GM18858 (cell line): ENCODE measurements at regions not wholly inside any gene's neighbourhood (a gene's known extent, or its start where the extent isn't known, plus 50 kb on each side); places are given as distances from the start of the nearest gene placed in this dataset.

Experiments
- ATAC-seq: cut with Tn5 transposase; IDR thresholded peaks from one replicate; pipeline ENCODE4 v1.9.1; 2021; ENCODE audit not compliant: unreplicated experiment

DNA sequence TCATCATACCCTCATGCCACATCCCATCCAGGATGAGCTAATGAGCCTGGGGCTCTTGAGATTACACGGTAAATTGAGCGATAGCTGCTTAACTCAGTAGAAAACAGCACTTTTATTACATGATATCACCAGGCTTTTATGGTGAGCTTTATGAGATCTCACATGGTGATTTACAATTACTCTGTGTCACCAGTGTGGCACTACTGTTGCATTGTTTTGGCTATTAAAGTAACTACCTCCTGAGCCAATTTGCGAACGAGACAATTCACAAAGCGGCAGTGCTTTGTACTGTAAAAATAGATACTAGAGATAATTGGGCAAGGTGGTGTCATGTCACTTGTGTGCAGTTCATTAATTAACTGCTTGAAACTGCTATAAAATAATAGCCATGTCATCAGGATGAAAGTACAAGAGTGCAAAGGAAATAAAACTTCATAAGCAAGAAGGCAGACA is 767.7 kb upstream of the ADGRL2 start:
- ATAC-seq, result no peak

DNA sequence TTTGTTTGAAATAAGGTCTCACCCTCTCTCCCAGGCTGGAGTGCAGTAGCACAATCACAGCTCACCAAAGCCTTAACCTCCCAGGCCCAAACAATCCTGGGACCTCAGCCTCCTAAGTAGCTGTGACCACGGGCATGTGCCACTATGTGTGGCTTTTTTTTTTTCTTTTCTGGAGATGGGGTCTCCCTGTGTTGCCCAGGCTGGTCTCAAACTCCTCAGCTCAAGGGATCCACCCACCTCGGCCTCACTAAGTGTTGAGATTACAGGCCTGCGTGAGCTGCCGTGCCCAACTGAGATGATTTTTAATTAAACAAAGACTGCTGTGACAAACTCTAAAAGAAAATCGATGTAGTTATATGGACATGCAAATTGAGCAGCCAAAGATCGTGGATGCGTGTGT is 768.4 kb upstream of the ADGRL2 start:
- ATAC-seq, result no peak

DNA sequence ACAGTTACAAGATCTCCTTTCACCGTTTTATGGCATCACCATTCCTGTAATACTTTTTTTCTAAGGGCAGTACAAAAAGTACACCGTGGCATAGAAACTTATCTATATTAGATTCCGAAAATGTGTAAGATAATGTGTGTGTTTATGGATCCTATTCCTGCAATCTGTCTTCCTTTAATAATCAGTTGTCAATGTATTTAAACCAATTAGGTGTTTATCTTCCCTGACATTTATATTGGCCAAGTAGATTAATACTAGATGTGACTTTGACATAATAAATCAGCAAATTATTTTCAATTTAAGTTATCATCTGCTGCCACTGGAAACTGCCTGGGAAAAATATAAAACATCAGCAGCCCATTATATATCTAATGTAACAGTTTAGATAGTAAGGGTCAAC is 770.3 kb upstream of the ADGRL2 start:
- no peak for ATAC-seq

DNA sequence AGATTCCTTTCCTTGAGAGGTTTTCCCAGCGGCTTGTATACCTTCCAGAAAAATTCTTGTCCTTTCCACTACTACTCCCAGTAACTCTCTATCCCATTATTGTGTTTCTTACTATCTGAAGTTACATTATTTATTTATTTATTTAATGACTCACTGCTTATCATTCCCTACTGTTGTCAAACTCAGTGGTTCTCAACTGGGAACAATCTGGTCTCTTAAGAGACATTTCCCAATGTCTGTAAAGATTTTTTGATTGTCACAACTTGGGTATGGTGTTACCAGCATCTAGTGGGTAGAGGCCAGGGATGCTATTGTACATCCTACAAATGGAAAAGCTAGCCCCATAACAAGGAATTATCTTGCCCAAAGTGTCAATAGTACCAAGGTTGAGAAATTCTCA is 771.5 kb upstream of the ADGRL2 start:
- ATAC-seq, result no peak

DNA sequence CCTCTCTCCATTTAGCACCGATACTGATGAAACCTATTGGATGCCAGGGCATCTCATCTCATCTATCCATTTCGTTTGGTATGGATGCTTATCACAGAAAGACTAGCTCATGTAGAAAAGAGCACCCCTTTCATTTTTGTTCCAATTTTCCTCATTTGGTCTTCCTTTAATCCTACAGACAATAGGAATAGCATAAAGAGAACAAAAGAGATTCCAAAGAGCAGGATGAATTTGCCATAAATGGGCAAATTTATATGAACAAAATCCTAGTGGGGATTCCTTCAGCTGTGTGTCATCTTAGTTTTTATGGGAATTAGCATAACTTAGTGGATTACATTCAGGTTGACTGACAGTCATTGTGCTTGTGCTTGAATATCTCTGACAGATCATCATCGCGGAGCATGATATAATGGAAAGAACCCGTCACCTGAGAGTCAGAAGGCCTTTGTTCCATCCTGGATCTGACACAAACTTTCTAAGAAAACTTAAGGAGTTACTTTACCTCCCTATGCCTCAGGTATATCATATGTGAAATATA is 777.5 kb upstream of the ADGRL2 start:
- no peak for ATAC-seq

DNA sequence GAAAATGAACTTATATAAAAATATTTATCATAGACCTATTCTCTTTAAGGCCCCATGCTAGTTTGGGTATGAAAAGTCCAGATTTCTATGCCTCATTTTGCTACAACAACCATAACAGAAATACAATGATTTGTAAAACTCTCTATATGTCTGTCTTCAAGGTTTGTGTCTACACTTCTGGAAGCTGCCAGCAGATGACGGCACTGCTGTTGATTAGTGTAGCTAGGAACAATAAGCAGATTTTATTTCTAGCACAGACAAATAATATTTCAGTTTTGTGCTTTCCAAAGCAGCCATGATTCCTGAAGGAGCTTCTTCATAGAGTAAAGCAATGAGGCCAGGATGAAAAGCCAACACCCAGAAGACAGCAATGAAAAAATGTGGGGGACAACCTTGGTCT is 779.6 kb upstream of the ADGRL2 start:
- no peak for ATAC-seq

DNA sequence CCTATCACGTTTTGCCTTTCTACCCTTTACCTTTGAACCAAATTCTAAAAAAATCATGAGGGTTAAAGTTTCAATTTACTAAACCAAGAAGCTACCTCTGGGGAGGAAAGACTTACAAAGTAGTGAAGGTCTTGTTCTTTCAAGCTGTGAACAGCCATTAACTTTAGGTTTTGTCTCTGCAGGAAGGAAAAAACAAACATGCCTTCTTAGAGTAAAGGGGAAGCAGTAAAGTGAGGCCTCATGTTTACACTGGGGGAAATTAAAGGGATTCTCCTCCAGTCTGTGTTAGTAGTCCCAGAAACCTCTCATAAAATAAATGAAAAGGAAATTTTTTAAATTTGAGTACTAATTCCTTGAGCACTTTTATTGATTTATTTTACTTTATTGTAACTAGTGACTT is 780.2 kb upstream of the ADGRL2 start:
- ATAC-seq, result no peak

DNA sequence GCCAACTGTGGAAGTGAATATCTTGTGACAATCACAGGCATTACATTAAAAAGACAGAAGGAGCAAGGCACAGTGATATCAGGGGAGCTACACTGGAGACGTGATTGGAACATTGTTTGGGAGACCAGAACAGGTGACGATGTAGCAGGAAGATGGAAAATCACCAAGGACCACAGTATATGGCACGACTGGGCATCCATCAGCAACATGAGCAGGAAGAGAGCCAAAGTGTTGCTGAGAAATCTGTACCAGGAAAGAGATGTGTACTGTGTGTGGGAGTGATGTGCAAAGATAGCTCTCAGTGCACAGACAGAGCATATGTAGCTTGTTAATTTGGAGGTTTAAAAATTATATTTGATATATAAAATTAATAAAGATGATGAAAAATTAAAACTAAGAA is 790.6 kb upstream of the ADGRL2 start:
- ATAC-seq, result no peak

DNA sequence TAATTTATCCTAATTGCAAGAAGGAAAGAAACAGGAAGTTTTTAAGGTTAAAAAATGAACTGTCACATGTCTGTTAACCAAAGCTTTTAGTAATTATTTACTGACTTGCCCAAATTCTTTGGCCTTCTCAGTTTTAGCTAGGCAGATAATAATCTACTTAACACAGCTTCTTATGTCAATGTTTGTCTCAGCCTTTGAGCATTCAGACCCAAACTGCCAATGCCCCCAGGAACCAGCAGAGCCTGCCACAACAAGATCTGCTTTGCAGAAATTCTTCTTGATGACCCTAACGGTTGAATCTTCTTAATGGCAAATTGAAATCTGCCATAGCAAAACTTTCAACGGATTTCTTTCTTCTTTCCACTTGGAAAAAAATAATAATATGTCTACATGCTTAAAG is 792.4 kb upstream of the ADGRL2 start:
- ATAC-seq, result no peak

DNA sequence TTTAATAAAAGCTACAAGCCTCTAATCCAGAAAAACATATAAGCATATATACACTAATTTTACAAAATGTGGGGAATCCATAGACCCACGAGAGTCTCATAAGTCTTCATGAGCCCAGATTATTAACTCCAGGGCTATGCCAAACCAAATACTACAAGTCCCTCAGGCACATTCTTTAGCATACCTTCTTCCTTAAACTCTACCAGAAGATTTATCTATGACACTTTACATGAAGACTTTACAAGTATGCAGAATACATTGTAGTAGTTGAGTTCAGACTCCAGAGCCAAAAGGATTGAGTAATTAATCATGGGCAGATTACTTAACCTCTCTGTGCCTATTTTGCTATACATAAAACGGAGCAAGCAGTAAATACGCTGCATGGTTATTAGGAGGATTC is 793.7 kb upstream of the ADGRL2 start:
- ATAC-seq, result no peak

DNA sequence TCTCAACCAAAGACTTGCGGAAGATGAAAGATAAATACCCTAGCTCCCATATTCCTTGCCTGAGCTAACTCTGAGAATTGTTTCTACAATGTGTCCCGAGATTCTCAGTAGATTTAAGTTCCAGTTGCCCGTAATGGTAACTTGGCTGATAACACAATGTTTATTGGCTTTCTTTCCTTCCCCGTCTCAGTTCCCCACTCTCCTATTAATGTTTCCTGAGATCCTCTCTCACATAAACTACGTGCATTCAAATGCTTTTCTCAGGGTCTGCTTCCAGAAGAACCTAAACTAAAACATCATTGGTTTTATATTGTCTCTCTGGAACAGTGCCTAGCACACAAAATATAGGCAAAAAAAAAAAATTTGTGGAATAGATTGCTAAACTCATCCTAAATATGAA is 794.2 kb upstream of the ADGRL2 start:
- no peak for ATAC-seq

DNA sequence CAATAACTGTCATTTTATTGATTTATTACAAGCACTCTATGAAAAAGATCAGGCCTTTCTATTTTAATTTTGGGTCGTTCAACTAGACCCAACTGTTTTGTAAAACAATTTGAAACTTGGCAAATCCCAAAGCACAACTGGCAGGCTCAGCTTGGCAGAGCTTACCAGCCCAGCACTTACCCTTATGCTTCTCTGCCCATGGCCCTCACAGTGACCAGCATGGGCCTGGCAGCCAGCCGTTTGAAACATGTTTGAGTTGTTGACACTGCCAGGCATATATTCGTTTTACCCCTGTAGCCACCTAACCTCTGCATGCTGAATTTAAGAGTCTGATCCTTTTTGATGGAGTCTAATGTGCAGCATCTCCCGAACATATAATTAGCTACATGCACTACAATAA is 796.7 kb upstream of the ADGRL2 start:
- ATAC-seq, result no peak

DNA sequence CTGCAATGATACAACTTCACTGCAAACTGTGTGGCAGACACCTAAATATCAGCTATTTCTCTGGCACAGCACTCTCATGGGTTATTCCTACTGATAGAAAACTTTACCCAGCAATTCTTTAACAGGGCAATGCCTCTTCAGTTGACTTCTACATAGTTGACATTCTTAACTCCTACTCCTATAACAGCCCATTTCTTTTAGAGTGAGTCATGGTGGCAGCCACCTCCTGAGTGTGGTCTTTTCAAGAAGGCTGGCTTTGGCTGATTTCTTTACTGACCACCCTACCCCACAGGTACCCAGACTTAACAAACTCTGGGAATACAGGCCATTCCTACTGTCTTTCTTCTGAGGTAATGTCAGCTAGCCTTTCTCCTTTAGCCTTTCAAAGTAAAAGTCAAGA is 805.8 kb upstream of the ADGRL2 start:
- no peak for ATAC-seq

DNA sequence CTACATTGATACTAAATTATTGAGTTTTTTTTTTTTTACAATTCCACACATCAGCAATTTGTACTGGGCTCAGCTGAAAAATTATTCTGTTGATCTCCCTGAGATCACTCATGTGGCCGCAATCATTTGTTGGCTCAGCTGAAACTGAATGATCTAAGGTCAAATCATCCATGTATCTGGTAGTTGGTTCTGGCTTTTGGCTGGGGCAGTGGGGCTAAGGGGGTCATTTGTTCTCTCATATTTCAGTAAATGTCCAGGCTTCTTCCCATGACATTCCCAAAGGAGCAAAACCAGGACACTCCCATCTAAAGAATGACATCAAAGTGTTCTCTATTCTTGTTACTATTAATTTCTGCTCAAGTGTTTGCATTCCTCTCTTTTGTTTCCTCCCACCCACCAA is 806.7 kb upstream of the ADGRL2 start:
- no peak for ATAC-seq

DNA sequence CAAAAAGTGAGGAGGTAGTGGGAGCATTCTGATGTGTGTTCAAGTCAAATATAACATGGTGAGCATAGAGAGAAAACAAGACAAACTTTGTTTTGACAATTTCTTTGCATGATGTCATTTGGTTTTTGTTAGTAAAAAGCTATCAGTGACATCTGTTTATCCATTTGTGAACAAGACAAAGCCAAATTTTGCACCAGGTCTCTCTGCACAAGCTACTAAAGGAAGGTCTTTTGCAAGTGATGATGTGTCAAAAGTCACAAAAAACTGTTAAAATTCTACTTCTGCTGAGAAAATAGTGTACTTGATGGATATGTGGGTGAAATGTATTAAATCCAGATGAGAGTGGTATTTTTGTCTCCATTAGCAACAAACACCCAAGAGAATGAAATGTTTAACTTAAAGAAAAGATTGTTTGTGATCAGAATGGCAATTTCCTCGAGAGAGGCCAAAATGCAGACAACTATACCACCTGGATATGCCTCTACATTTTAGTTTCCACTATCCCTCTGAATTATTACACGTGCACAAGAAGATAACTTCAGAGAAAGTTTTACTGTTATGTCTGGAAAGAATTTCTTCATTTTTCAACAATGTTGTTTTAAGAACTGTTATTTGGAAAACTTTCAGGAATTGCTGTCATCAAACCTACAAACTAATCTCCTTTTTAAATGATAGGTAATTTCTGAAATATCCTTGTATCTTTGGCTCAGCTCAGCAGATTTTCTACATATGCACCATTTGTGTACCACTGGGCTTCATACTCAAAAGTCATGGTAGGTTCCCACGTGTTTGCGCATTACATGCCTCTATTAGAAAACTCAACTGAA is 807.4 kb upstream of the ADGRL2 start:
- ATAC-seq, result no peak

DNA sequence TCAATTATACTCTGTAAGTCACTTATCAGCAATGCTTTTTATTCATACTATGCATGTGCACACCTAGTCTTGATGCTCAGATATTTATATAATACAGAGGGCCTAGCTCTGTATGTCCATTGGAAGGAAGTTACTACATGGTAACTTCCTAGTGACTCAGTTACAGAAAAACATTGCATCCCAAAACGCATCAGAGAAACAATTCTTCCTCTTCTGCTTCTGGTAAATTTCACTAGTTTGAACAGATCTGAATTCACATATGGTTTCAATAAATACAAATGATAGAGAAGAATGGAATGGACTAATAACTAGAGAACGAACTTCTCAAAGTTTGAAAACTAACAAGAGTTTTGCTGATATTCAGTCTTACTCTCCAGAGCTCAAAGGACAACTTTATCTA is 811.3 kb upstream of the ADGRL2 start:
- no peak for ATAC-seq

DNA sequence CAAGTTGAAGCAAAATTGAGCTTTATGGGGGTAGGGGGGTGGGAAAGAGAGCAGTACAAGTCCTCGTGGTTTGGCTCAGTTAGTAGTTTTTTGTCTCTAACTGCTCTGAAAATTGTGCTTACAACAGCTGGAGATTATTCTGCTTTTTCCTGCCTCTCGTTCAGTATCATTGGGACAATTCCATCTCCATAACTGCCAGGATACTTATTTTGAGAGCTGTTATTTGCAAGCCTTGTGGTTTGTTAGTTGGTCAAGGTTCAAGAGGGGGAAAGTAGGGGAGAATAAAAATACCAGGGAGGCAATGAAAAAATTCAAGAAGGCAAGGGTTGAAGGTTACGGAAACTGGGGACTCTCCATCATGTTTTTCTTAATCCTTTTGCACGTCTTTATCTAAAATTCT is 811.8 kb upstream of the ADGRL2 start:
- ATAC-seq, result no peak

DNA sequence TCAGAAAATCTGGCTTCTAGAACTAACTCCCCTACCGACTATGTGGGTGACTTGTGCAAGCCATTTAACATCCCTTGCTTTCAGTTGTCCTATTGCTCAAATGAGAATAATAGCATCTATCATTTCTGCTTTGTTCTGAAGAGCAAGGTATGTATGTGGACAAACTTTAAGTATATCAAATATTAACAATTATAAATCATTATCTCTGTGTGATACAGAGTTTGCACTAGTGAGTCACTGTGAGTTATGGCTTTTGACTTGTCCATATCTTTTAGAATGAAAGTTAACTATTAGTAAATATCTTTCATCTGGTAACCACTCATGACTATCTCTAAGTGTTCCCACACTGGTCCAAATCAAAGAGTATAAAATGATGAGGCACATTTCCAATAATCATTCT is 812.9 kb upstream of the ADGRL2 start:
- no peak for ATAC-seq

DNA sequence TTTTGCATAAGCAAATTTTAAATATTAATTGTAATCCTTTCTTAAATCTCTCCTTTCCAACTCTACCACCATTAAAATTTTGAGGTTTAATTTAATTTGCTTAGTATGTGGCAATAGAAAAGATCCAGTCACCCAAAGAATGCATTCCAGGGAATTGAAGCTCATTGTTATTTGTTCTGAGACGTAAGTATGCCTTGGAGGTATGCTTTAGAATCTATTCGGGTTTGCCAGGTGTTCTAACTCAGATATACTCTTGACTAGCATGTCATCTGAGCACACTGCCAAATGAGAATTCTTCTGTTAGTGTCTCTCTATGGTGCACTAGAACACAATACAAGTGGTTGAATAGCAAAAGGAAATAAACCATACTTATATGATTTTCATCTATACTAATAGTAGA is 813.6 kb upstream of the ADGRL2 start:
- ATAC-seq, result no peak

DNA sequence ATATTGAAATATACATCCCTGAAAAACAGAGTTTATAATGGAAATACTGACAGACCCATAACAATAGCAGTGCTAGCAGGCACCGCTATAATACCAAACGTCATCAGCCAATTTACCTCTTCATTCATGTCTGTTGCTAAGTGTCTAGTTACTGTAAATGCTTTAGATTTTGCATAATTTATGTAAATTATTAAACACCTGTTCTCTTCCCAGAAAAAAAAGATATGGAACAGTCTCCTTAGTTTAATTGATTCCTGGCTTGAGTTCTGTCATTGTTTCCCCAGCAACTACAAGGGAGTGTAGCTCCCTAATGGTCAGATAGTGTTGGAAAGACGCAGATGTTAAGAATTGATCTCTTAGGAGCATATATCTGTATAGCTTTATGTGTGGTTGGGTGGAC is 817.9 kb upstream of the ADGRL2 start:
- ATAC-seq, result no peak

DNA sequence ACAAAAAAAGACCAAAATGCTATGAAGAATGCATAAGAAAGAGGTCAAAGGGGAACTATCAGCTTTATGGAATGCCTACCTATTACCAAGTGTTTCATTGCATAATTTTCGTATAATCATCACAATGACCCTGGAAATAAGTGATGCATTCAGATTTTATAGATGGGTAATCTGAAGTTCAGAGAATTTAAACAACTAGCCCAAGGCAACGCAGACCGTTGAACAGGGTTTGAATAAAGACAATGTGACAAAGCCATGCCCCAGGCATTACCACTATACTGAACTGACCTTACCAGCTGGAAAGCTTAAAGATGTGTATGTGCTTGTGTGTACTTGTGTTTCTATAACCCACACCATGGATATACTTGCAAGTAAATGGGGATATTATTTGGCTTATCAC is 827.6 kb upstream of the ADGRL2 start:
- no peak for ATAC-seq

DNA sequence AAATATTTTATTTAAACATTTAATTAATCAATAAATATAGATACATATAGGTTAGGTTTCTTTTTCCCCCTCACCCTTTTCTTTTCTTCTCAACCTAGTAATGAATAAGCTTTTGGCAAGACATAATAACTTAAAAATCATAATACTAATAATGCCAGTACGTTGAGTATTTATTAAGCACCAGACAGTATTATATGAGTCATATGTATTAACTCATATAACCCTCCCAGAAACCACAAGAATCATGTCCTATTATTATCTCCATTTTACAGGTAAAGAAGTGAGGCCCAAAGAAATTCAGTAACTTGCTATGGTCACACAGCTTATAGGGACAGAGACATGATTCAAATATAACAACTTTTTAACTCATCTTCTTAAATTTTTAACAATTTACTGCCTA is 834.5 kb upstream of the ADGRL2 start:
- ATAC-seq, result no peak

DNA sequence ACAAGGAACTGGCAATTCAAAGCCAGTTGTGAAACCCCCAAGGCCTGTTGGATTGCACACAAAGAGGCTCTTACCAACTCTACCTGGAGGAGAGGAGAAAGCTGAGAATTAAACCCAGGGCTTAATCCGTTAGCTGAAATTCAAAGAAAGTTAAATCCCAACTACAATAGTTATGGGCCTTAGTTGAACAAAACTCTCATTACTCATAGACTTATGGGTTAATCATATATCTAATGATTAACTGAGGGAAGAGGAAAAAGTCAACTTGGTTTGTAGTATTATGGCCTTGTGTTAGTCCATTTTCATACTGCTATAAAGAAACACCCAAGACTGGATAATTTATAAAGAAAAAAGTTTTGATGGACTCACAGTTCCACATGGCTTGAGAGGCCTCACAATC is 838.2 kb upstream of the ADGRL2 start:
- ATAC-seq, result no peak
